HG02759 (cell line): ENCODE measurements at regions not wholly inside any gene's neighbourhood (a gene's known extent, or its start where the extent isn't known, plus 50 kb on each side); places are given as distances from the start of the nearest gene placed in this dataset.

Source experiments
- ATAC-seq: cut with Tn5 transposase; IDR thresholded peaks from one replicate; pipeline ENCODE4 v1.9.1; 2021; ENCODE audit warnings: mild to moderate bottlenecking, moderate library complexity; ENCODE audit not compliant: unreplicated experiment

DNA sequence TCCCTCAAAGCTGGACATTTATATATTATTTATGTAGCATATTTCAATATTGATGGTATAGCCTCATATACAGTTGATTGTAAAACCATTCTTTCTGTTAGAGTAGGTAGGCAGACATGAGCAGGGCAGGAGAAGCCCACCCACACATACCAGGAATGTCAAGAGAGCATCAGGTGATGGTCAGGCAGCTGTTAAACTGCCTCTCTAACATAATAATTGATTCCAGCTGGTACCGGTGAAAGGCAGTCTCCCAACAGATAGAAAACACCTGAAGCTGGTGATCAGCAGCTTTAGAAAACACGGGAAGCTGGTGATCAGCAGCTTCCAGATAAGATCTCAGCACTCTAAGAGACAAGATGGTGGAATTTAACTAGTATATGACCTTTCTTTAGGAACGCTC is 132.9 kb downstream of the SLITRK6 start:
- ATAC-seq = no peak

DNA sequence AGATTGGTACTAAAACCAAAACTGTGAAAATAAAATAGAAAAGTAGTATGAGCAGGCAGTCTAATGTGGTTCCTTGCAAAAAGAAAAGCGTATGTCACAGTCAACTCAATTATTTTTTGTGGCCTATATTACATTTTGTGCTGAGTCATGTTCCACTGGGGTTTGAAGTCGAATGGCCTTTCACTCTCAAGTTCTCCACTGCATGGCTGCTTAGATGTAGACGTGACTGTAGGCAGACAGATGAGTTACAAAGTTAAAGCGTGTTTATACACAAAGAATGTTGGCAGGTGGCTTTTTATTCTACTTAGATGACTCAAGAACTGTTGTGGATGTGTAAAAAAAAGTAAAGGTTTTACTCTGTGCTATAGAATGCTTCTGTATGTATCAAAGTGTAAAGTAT is 133.9 kb downstream of the SLITRK6 start:
- ATAC-seq = no peak

DNA sequence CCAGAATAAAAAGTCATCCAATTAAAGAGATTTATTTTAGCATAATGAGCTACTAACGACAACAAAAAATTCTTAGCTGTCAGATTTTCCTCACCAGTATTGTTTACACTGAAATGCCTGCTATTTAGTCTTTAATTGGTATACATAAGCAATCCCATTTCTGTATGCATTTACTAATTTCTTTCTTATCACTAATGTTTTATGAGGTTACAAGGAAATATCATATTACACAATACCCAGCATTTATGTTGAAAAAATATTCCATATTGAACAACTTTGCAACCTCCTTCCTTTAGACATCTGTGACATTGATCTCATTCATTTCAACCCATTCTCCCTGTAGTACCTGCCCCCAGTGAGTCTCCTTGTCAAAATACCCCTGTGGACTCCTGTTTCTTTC is 135.4 kb downstream of the SLITRK6 start:
- ATAC-seq = no peak

DNA sequence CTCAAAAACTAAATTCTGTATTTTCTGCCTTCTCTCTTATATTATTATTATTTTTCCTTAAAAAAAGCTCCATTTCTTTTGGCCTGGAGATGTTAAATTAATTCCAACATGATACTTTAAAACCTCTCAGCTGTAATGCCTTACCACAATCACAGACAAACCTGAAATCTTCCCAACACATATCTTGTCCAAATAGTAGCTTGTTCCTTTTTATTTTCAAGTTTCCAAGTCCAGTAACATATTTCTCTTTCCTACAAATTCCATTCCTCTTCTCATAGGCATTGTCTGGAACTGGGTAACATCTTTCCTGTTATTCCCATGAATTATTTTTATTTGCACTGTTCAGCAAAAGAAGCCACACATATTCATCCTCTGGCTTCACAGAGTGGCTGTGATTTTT is 137.0 kb downstream of the SLITRK6 start:
- no peak for ATAC-seq

DNA sequence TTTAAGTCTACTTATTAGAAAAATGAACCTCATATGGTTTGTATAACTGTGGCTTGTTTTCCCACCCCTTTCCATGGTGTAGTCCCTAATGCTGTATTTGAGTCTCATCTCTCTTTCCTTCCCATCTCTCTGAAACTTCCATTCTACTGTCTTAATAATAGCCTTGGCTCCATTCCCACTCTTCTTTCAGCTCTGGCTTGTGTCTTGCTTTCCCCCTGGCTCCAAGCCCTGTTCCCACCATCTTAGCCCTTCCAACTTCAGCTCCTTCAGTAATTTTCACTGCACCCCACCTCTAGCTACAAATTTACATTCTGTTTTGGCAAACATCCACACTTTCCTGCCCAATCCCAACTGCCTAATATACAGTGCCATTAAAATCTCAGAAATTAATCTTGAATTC is 137.5 kb downstream of the SLITRK6 start:
- ATAC-seq = no peak

DNA sequence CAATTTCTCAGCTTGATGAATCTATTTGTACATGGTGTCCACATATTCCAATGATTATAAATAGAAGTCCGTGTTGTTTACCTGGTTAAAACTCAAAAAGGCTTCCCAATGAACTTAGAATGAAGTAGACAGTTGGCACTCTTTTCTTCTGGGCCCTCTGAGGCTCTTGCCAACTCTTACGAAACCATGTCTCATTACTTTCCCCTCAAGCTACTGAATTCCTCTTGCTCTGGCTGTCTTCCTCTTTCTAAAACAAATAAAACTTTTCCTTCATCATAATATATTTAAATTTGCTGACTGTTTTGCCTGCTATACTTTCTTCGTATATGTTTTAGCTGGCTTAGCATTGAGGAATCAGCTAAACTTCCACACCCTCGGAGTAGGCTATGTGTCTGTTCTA is 139.7 kb downstream of the SLITRK6 start:
- ATAC-seq = no peak

DNA sequence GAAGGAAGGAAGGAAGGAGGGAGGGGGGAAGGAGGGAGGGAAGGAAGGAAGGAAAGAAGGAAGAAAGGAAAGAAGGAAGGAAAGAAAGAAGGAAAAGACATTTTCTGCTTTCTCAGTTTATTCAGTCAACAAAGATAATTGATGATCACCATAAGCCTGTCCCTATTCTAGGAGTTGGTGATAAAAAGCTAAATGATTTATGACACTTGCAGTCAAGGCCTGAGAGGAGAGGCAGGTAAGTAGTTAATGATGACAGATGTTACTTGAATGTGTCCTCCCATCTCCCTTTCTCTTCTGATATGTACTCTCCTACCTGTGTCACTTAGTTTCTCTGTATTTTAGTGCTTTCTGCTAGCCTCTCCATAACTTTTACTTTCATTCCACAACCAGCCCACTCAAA is 141.3 kb downstream of the SLITRK6 start:
- no peak for ATAC-seq

DNA sequence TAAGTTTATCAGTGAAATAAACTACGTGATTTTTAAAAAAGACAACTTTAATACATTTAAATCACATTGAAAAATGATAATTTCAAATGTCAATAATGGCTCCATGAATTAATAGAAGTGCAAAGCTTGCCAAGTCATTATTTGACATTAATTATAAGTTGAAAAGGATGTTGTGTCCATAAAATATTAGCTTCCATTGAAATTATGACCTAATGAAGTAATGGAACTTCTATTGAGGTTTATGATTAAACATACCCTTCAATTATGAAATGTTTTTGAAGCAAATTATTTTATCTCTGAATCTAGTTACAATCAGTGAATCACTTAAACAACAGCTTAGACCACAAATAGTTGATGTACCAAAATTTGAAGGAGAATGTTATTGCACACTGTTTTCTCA is 144.2 kb downstream of the SLITRK6 start:
- ATAC-seq = no peak

DNA sequence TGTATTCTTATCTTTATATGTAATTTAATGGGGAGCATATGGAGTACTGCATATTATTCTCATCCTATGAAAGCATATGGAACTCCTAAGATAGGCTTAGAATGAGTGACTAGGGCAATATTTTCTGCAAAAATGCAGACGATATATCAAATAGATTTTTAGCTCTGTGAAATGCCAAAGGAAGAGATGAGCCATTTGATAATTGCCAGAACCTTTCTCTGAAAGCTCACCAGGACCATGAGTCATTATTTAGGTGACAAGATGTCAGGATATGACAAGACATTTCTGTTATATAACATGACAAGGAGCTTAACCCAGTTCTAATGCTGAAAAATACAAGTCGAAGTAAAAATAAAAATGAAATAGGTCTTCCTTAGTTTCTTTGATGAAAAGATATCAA is 145.0 kb downstream of the SLITRK6 start:
- no peak for ATAC-seq

DNA sequence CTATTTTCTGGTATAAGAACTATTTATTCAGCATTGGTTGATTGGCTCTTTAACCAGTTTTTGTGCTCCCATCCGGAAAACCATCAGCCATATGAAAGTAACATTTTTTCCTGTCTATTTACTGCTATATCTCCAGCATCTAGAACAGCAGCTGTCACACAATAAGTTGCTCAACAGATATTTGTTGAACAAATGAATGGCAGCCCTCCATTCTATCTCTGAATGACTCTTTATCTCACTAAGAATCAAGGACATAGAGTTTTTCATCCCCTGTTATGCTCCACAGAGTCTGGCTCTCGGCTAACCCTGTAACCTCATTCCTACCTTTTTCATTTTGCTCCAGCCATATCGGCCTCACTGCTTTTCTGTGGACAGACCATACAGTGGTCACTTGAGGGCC is 145.5 kb downstream of the SLITRK6 start:
- no peak for ATAC-seq

DNA sequence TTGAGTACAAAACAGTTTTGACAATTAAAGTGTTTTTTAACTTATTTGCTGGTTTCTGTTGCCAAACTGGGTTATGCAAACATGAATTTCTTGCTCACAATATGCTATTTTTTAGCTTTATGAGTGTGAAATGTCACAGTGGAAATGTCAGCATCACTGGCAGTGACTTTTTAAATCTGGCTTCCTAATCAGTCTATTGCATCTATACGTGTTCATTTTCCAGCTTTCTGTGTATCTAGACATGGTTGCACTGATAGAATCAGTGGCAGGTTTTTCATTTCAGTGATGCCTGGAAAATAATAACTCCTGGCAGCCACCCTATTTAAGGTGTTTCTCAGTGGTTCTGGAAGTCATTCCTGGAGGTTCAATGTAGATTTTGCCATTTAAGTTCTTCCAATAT is 146.7 kb downstream of the SLITRK6 start:
- no peak for ATAC-seq

DNA sequence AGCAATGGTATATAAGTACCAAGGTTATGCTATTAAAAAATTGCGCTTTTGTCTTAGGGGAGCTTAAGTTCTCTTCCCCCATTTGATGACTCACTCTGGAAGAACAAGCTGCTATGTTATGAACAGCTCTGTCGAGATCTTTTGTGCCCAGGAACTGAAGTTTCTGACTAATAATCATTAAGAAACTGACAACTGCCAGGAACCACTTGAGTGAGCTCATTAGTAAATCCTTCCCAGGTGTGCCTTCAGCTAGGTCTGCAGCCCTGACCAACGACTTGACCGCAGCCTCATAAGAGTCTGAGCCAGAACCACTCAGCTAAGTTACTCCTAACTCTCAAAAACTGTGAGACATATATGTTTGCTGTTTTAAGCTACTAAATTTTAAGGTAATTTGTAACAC is 147.8 kb downstream of the SLITRK6 start:
- no peak for ATAC-seq

DNA sequence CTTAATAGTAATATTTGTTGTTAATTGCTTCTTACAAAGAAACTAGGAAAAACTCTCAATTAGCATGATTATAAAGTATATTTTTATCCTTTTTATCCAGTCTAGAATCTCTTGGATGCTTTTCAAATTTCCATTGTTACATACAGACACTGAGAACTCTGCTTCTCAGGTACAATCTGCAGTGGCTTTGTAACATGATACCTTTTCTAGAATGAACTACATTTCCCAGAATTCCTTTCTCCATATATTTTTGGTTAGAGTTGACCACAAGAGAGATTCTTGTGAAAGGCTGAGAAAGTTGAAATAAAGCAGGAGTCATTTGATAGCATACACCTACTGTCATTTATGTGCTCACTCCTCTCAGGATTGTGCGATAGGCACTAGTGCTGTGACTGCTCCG is 148.6 kb downstream of the SLITRK6 start:
- ATAC-seq = no peak

DNA sequence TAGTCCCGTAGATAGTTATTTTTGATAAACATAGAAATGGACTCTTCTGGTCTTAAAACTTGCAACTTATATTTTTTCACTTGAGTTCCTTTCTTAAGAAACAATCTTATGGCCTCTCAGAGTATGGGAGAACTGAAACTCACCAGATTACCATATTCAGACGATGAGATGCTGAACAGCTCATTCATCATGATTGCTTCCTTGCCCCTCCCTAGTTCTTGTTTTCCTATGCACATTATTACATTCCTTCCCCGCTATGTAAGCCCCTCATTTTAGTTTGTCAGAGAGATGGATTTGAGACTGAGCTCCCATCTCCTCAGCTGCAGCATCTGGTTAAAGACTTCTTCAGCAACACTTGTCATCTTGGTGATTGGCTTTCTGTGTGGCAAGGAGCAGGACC is 158.5 kb downstream of the SLITRK6 start:
- no peak for ATAC-seq

DNA sequence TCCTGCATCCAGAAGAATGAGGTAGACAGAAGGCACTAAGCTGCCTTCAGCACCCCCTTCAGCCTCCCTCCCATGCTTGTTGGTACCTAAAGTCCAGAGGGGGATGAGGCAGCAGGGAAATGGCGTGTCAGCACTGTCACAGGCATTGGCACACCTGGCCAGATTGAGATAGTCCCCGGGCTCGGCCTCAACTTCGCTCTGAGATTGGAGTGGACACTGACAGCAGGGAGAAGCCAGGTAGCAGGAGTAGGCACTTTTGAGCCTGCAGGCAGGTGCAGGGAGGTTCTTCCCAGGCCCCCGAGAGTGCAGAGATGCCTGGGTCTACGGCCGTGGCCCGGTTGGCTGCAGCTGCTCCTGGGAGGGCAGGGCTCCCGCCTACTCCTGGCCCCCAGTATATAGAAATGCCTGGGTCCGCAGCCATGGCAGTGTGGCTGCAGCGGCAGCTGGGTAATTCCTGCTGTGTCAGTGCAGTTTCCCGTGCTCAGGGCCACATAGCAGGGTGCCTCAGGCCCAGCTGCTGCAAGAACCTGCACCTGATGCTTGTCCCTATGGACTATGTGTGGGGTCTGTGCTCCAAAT is 160.3 kb downstream of the SLITRK6 start:
- ATAC-seq = no peak

DNA sequence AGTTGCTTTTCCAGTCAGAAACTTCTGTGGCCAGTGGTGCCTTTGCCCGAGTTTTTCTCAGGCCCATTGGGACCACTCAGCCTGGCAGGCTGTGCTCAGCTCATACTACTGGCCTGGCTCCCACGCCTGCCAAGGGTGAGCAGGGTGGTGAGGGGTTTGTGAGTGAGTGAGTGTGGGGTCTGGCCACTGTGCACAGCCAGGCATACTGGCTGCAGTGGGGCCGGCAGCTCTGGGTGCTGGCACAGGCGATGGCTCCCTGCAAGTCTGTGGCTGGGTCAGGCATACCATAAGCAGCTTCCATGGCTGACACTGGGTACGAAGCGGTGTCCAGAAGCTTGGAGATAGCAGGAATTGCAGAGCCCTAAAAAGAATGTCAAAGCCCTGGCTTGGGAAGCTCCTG is 161.0 kb downstream of the SLITRK6 start:
- no peak for ATAC-seq

DNA sequence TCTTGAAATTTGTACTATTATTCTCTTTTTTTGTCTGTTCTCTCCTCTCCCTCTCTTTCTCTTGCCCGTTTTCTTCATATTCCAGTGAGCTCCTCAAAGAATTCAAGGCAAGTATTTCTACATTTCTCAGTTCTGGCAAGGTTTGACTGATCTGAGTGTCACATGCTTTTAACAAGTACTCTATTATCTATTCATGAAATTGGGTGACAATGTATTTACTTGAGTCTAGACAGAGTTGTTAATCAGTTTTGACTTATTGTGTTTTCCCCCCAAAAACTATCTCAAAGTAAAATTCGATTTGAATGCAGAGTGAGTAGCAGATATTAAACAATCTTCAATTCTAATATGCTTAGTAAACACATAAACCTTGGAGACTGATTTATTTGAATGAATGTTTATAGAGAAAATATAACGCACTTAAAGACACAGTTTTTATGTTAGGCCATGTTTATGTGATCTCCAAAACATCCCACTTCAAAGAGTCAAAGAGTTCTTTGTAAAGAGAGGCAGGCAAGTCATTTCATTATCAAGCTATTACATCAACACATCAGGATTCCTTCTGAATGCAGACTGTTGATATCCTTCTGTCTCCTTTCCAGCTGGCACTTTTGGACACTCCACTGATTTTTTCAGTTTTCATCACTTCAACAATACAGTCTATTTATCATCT is 166.6 kb downstream of the SLITRK6 start:
- no peak for ATAC-seq

DNA sequence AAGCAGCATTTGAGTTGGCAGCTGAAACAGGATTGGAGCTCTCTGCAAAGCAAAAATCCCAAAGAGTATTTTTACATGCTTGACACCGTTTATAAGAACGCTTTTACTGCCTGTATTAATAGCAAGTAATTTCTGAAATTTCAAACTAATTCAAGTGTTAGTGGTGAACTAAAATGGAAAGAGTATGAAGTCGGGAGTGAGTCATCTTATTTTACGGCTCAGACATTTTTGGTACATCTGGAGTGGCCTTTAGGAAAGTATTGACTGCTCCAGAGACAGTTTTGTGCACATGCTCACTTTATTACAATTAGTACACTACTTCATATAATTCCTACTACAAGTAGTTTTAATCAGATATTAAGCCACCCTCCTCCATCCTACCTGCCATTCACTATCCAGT is 167.4 kb downstream of the SLITRK6 start:
- ATAC-seq = no peak

DNA sequence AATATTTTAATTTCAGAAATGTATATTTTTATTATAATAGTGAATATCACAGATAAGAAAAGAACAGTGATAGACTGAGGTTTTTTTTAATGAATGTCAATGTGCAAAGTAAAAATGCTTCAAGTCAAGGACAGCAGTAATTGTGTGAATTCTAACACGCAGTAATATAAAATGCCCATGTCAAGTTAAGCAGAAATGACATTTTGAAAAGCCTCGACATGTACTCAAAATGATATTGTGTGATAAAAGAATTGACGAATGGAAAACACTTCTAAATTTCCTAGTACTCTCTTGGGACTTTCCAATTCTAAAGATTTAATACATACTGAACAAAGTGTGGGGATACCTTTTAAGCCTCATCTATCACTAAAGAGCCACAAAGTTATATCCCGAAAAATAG is 172.6 kb downstream of the SLITRK6 start:
- no peak for ATAC-seq

DNA sequence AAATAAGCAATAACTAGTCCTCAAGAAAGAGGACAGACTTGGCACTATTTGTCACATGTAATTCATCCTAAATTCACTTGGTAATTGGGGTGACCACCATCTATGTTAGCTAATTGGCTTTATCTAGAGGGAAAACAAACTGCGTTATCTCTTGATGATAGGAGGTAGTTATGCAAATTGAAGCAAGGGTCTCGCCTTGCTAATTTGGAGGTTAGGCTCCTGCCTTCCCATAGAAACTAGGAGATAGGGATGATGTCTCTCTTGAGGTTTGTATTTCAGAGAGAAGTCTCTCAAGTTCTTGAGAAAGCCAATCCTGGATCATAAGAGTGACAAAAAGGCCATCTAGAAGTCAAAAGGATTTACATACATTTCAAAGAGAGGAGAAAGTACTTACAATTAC is 179.9 kb downstream of the SLITRK6 start:
- ATAC-seq = no peak

DNA sequence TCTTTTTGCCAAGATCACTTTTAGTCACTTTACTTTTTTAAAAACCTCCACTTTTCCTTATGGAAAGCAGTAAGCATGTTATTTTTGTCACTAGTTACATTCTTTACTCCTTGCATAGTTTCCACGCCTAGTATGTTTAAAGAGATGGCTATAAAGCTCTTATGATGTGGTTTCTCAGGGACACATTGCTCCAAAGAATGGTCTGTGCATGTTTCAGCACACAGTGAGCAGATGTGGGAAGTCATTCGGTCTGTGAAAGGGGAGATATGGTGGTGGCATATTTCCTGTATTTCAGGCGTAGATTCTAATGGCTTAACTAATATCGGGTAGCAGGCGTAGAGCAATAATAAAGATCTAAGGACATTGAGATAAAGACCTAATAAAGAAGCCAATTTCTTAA is 180.7 kb downstream of the SLITRK6 start:
- no peak for ATAC-seq

DNA sequence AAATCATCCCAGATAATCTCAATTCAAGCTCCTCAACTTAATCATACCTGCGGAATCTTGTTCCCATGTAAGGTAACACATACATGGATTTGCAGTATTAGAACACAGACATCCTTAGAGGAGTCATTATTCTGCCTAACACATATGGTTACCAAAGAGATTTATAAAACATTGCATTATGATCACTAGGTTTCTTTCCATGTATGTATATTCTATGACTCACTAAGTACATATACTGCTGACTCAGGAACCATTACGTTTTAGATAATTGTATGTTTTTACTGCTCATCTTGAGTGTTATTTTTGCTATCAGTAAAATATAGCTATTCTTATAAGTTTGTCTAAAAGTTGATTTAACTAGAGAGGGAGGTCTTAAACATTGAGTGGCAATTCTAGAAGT is 182.9 kb downstream of the SLITRK6 start:
- no peak for ATAC-seq

DNA sequence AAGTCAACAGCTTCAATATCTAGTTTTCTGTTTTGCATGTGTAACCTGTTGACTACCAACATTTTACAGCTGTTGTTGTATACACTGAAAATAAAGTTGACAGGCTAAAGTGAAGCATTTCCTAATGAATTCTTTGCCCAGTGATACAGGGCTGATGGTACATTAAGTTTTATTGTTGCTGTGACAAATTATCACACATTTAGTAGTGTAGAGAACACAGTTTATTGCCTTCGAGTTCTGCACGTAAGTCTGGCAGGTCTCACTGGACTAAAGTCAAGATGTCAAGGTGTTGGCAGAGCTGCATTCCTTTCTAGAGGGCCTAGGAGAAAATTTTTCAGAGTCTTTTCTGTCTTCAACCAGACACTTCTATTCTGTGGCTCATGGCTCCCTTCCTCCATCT is 184.2 kb downstream of the SLITRK6 start:
- ATAC-seq = no peak
